DOHH2 (cell line): ENCODE measurements at regions not wholly inside any gene's neighbourhood (a gene's known extent, or its start where the extent isn't known, plus 50 kb on each side); places are given as distances from the start of the nearest gene placed in this dataset.

Source experiments
- CTCF ChIP-seq: fragments of 200-600 bp; sonication (generic); IDR thresholded peaks from one replicate; pipeline ENCODE4 v1.5.1; 2014; ENCODE audit warnings: antibody characterized with exemption, mild to moderate bottlenecking, low read depth, low read length; ENCODE audit not compliant: poor library complexity, severe bottlenecking
- EZH2phosphoT487 ChIP-seq: fragments of 200-600 bp; sonication (generic); IDR thresholded peaks from 2 replicates; pipeline ENCODE4 v1.6.1; 2017; ENCODE audit warnings: borderline replicate concordance, mild to moderate bottlenecking, antibody characterized with exemption, low read length, moderate library complexity, mixed read lengths

GRCh38 chr6:76612954-76613353 is 540.5 kb upstream of the IMPG1 start:
- no peak for TF ChIP-seq CTCF
- TF ChIP-seq EZH2phosphoT487 = no peak
